Pancreas (tissue), 10 donors: ENCODE measurements at regions not wholly inside any gene's neighbourhood (a gene's known extent, or its start where the extent isn't known, plus 50 kb on each side); places are given as distances from the start of the nearest gene placed in this dataset.
A peak's percentile ranks its signal among the peaks of the same experiment; 100 is the strongest.

Experiments used
- ATAC-seq, 4 donors: fragments of 200-7000 bp; cut with Tn5 transposase; one replicate each; pipeline versions ENCODE4 v1.8.0 to v1.9.1; 2020; ENCODE audit warnings: mild to moderate bottlenecking in 4 of 4, moderate library complexity in 4 of 4
- DNase-seq, 6 donors: peaks; one replicate each; pipeline ENCODE4 v3.0.0-alpha.2; 2020
- FAIRE-seq: peaks from 2 replicates; lab custom pipeline; 2012; peaks lifted over from hg19 to GRCh38; lab: Jason Lieb, UNC
- H3K27ac ChIP-seq, 4 donors: fragments of 200-600 bp; sonication (generic); 1 replicate in 3 of 4; 2 replicates in 1 of 4; pipeline versions ENCODE4 v1.5.0 to v1.8.0; 2020
- H3K27me3 ChIP-seq, 4 donors: fragments of 200-600 bp; one replicate each; pipeline ENCODE4 v1.8.0; 2021
- H3K36me3 ChIP-seq, 3 donors: fragments of 200-600 bp; sonication (generic) in 1 of 3; one replicate each; pipeline versions ENCODE4 v1.5.0 to v1.8.0; 2020 to 2021
- H3K4me1 ChIP-seq, 3 donors: fragments of 200-600 bp; one replicate each; pipeline ENCODE4 v1.8.0; 2021
- H3K4me3 ChIP-seq, 4 donors: fragments of 200-600 bp; sonication (generic) in 2 of 4; one replicate each; pipeline versions ENCODE4 v1.5.0 to v1.8.0; 2020 to 2021
- H3K9me3 ChIP-seq, 4 donors: fragments of 200-600 bp; one replicate each; pipeline ENCODE4 v1.8.0; 2021
- WGBS, 2 donors: extraction: QIAGEN DNeasy Blood & Tissue Kit; methylation state at CpG; one replicate each; pipeline ENCODE4 v1.1.7; 2013; 5-methylcytosine and 5-hydroxymethylcytosine counted together
- intact Hi-C, 3 donors: fragments of 100-400 bp; cut with DNase I; formaldehyde crosslinking; loops; one replicate each; pipeline versions ENCODE4 v1.11.1 to v1.14.2; 2022
- microRNA-seq, 2 donors: library from miRNA; unstranded; fragments of <30 nt; microRNA quantifications; one replicate each; pipeline versions ENCODE4 to v1.1.0, GENCODE V29; 2019 to 2020
- TF ChIP-seq, protein P1 (sequence below), 4 donors: fragments of 200-600 bp; sonication (generic) in 3 of 4; IDR thresholded peaks; one replicate each; pipeline versions ENCODE4 v1.5.0 to v1.8.0; 2021; ENCODE audit warnings: antibody characterized with exemption in 4 of 4
- donor health status: healthy with polysubstance abuse.
- donor health status: DM: no; HTN: no; CAD: no; lungs with moderate emphysema.
- donor health status: DM: no; HTN: no; CAD: no.
- donor health status: control.
- donor health status: control.
- donor health status: Bipolar disorder and iron deficiency.
- donor health status: DM: yes; HTN: yes; CAD: no.
- donor health status: DM: no; HTN: no; CAD: no.
- donor health status: DM: no; HTN: no; CAD: no.
- donor health status: DM: yes; HTN: yes; CAD: no.

DNA sequence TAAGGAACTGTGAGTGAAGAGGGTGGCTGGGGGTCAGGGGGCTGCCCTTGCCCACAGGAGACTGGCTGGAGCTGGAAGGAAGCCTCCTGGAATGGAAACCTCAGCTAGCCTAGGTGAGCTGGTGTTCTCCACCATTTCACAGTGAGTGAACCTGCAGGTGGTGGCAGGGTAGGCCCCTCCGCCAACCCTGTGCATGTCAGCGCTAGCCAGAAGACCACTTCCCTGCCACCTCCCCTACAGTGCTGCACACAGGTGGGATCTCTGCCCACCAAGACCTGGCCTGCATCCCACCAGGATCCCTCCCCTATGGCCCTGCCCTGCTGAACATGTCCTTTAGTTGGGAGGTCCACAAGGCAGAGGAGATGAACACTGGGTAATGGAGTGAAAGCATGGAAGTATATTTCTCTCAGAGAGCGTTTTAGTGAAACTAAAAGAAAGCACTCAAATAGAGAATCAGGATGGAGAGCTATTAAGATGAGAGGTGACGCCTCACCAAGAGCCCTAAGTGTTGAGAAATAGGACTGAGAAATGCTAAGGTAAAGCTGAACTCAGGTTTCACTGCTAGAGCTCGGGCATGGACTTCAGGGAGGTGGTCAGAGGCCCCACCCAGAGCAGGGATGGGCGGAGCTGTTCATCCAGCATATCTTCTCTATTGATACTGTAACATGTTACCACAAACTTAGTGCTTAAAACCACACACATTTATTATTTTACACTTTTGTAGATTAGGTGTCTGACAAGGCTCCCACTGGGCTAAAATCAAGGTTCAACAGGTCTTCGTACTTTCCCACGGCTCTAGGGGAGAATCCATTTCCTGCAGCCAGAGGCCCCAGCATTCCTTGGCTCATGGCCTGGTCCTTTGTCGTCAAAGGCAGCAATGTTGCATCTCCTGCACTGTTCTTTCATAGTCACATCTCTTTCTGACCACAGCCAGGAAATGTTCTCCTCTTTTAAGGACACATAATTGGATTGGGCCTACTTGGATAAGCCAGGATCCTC, 83.2 kb downstream of the DIRAS2 start:
- ATAC-seq: peak in 3 of 4 donors; percentile 37 to 63 (median 43)
- H3K4me3 ChIP-seq: no peak overlapping the region
- peak overlapping the region in 2 of 4 donors; percentile 8 to 39 for H3K27ac ChIP-seq
- H3K27me3 ChIP-seq: no peaks in the 10 kb centered on the region
- H3K4me1 ChIP-seq: peaks cover 0 to 7% (median 5%) of the 10 kb centered on the region in 3 donors
- H3K9me3 ChIP-seq: no peaks in the 10 kb centered on the region
- peak in 2 of 6 donors; percentile 39 for DNase-seq
- no peaks in the 10 kb centered on the region for H3K36me3 ChIP-seq
- WGBS, 2 donors: 67 to 72% methylated on average over 9 of the region's 9 CpGs
- FAIRE-seq: no peak
- intact Hi-C loops: no loop called here
- TF ChIP-seq, protein P1, sequence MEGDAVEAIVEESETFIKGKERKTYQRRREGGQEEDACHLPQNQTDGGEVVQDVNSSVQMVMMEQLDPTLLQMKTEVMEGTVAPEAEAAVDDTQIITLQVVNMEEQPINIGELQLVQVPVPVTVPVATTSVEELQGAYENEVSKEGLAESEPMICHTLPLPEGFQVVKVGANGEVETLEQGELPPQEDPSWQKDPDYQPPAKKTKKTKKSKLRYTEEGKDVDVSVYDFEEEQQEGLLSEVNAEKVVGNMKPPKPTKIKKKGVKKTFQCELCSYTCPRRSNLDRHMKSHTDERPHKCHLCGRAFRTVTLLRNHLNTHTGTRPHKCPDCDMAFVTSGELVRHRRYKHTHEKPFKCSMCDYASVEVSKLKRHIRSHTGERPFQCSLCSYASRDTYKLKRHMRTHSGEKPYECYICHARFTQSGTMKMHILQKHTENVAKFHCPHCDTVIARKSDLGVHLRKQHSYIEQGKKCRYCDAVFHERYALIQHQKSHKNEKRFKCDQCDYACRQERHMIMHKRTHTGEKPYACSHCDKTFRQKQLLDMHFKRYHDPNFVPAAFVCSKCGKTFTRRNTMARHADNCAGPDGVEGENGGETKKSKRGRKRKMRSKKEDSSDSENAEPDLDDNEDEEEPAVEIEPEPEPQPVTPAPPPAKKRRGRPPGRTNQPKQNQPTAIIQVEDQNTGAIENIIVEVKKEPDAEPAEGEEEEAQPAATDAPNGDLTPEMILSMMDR (IDR thresholded peaks at IDR 0.05): no peak

Small RNA genes in the stretch of these regions (microRNA-seq; reads per million reads assigned to microRNA genes)
- gene MIR4290: 0 reads per million in 2 donors
